Duodenal mucosa (tissue), 2 donors: ENCODE measurements at regions not wholly inside any gene's neighbourhood (a gene's known extent, or its start where the extent isn't known, plus 50 kb on each side); places are given as distances from the start of the nearest gene placed in this dataset.

Source experiments
- H3K27ac ChIP-seq: one replicate; pipeline ENCODE4 v1.7.0; 2013; ENCODE audit warnings: low read depth, low read length
- H3K27me3 ChIP-seq, 2 donors: one replicate each; pipeline ENCODE4 v1.7.0; 2013; ENCODE audit warnings: low read length in 2 of 2, control low read depth in 1 of 2; ENCODE audit not compliant: insufficient read depth in 2 of 2, control insufficient read depth in 1 of 2
- H3K36me3 ChIP-seq, 2 donors: one replicate each; pipeline ENCODE4 v1.7.0; 2013; ENCODE audit warnings: low read length in 2 of 2, control low read depth in 1 of 2; ENCODE audit not compliant: insufficient read depth in 2 of 2, control insufficient read depth in 1 of 2
- H3K4me1 ChIP-seq, 2 donors: one replicate each; pipeline ENCODE4 v1.7.0; 2013; ENCODE audit warnings: low read length in 2 of 2, control low read depth in 1 of 2; ENCODE audit not compliant: insufficient read depth in 2 of 2, control insufficient read depth in 1 of 2
- H3K4me3 ChIP-seq, 2 donors: one replicate each; pipeline ENCODE4 v1.7.0; 2013; ENCODE audit warnings: low read length in 2 of 2, low read depth in 1 of 2
- H3K9ac ChIP-seq, 2 donors: one replicate each; pipeline ENCODE4 v1.7.0; 2013; ENCODE audit warnings: low read length in 2 of 2, low read depth in 1 of 2
- H3K9me3 ChIP-seq, 2 donors: one replicate each; pipeline ENCODE4 v1.7.0; 2013; ENCODE audit warnings: low read length in 2 of 2, control low read depth in 1 of 2; ENCODE audit not compliant: control insufficient read depth in 1 of 2

DNA sequence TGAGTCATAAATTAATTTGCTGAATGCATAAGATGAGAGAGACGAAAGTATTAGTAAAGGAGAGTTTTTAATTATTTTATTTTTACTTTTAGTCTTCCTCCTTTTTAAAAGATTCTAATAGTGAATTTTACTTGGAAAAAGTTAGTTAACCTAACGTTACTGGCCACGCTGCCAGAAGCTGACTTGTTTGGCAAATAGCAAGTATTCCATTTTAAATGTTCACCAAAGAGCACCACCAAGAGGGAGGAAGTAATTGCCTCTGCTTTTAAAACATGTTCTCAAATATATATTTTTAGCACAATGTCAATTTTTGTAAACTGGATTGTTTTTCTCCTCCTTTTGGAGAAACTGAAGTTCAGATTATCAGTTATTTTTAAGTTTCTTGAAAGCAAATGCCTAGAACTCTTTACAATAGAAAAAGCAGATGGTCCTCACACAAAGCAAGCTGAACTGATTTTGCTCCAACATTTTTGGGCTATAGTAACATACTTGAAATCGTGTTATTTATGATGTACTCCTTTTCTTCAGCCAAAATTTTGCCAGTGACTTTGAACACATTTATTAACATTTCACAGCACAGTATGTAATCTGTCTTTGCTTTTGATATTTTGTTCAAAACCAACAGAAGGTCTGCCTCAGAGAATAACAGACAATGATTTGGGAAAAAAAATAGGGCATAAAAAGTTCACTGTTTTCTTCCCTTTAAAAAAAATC lies 1311.0 kb upstream of the FAM98A start:
- Histone ChIP-seq H3K4me1 (no peaks in the 10 kb centered on the region), H3K9ac (no peak overlapping the region)

DNA sequence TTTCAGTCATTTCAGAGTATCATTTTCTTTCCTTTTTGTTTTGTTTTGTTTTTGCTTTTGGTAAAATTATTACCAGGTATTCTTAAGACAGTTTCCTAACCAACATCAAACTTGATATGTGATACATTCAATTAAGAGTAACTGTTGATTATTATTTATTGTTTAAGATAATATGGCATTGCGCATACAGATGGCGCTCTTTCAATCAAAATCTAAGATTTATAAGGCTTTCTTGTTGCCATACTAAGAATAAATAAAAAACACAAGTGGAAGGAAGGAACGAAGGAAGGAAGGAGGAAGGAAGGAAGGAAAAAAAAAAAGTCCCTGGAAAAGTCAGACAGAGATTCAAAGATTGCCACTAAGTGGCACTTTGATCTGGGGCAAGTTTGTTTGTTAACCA lies 1308.7 kb upstream of the FAM98A start:
- no peaks in the 10 kb centered on the region for H3K9me3 ChIP-seq
- no peak overlapping the region for H3K9ac ChIP-seq
- no peaks in the 10 kb centered on the region for H3K4me1 ChIP-seq
- no peaks in the 10 kb centered on the region for H3K27me3 ChIP-seq
- no peak overlapping the region for H3K4me3 ChIP-seq
- no peak overlapping the region for H3K27ac ChIP-seq
- no peaks in the 10 kb centered on the region for H3K36me3 ChIP-seq

More for the DNA sequence above, 1311.0 kb upstream of the FAM98A start:
- Histone ChIP-seq H3K27ac (no peak overlapping the region), H3K4me3 (no peak overlapping the region), H3K9me3 (no peaks in the 10 kb centered on the region), H3K36me3 (no peaks in the 10 kb centered on the region), H3K27me3 (no peaks in the 10 kb centered on the region)

DNA sequence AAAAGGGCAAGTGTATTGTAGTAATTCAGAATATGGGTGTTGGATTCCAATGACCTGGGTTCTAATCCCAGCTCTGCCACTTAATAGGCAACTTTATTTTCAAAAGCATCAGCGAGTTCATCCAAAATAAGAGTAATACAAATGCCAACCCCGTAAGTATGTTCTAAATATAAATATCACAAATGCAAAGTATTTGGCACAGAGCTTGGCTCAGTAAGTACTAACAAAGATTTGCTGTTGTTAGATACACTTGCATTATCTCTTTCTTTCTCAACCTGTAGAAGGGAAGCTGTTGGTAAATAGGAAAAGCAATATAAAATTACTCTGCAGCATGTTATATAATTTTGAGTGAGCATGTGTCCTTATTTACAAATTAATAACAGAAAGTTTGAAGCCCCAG lies 1302.6 kb upstream of the FAM98A start:
- H3K4me1 ChIP-seq = no peaks in the 10 kb centered on the region
- H3K27me3 ChIP-seq = no peaks in the 10 kb centered on the region
- H3K36me3 ChIP-seq = no peaks in the 10 kb centered on the region
- H3K4me3 ChIP-seq = no peak overlapping the region
- H3K27ac ChIP-seq = no peak overlapping the region
- H3K9me3 ChIP-seq = no peaks in the 10 kb centered on the region
- no peak overlapping the region for H3K9ac ChIP-seq

DNA sequence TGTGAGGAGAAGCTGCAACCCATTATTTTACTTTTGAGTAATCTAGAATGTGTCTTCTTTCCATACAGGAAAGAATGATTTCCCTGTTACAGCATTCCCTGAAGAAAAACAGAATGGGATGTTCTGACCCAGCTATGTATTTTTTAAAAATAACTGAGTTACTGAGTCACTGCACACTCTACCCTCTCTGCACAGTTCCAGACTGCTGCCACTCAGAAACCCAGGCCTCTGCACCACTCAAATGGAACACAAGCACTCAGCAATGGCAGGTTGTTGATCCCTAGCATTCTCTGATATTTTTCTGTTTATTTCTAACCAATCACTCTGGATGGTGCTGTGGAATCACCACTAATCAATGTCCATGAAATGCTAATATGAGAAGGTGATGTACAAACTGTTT lies 1300.0 kb upstream of the FAM98A start:
- H3K27me3 ChIP-seq = no peaks in the 10 kb centered on the region
- H3K9me3 ChIP-seq = no peaks in the 10 kb centered on the region
- no peak overlapping the region for H3K9ac ChIP-seq
- H3K36me3 ChIP-seq = no peaks in the 10 kb centered on the region
- no peaks in the 10 kb centered on the region for H3K4me1 ChIP-seq
- no peak overlapping the region for H3K27ac ChIP-seq
- no peak overlapping the region for H3K4me3 ChIP-seq

DNA sequence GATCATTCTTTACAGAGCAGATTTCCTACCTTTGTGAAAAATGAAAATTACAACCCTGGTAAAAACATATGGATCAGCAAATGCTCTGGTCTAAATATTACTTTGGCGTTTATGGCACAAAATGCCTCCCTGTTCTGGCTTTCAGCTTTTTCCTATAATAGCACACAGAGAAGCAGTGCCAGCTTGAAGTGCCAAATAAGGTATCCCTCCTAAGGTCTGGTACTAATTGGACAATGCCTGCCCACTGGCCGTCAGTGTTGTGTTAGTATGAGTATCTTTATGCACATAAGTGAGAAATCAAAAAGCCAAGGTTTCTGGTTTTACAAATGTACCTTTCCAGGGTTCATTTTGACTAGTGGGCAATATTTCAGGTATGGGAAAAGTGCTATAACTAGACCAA lies 1293.7 kb upstream of the FAM98A start:
- no peak overlapping the region for H3K4me3 ChIP-seq
- no peak overlapping the region for H3K27ac ChIP-seq
- no peaks in the 10 kb centered on the region for H3K4me1 ChIP-seq
- no peaks in the 10 kb centered on the region for H3K27me3 ChIP-seq
- H3K9ac ChIP-seq = no peak overlapping the region
- H3K36me3 ChIP-seq = no peaks in the 10 kb centered on the region
- H3K9me3 ChIP-seq = peaks cover 7 to 11% of the 10 kb centered on the region in 2 donors

DNA sequence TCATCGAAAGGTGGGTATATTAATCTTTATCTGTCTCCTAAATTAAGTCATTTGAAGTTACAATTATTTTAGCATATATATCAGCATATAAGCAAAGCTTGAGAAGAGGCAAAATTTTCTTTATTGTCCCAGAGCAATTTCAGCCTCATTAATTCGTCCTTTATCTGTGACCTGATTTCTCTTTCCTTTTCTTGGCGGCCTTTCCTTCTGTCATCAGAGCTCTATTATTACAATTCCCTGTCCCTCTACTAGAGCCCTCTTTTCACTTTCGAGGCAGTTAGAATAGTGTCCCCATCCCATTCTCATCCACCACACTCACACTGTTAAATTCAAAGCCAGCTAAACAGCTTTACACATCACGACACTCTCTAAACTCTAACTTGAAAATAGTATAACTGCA lies 1293.2 kb upstream of the FAM98A start:
- Histone ChIP-seq H3K4me3 (no peak overlapping the region), H3K36me3 (no peaks in the 10 kb centered on the region), H3K27ac (no peak overlapping the region), H3K27me3 (no peaks in the 10 kb centered on the region), H3K4me1 (no peaks in the 10 kb centered on the region), H3K9ac (no peak overlapping the region), H3K9me3 (peaks cover 8 to 12% of the 10 kb centered on the region in 2 donors)

DNA sequence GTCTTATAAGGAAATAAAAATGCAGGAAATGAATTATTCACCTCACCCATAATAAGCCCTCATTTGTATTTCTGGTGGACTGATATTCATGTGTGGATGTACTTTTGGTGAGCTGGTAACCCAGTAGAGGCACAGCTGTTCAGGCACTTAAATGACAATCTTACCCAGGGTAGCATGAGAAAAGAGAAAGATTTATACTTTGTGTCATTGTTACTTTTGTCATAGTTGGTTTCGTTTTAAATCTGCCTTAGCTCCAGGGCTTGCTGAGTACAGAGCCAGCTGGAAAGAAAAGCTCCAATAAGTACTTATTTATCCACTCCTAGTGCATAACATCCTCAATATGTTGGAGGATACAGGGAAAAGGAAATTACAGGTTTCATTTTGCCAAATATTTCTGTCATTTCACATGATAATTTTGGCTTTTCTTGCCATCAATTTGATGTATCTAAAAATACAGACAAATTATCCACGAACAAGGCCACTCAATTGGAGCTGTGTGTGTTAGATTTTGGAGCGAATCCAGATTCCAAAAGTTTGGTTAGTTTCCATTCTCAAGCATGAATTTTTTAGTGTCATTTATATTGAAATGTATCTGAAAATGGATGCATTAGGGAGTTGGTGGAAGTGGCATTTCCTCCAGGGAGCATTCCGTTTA lies 1276.1 kb upstream of the FAM98A start:
- Histone ChIP-seq H3K27me3 (no peaks in the 10 kb centered on the region), H3K27ac (no peak overlapping the region), H3K9me3 (no peaks in the 10 kb centered on the region), H3K36me3 (no peaks in the 10 kb centered on the region), H3K4me3 (no peak overlapping the region), H3K9ac (no peak overlapping the region), H3K4me1 (no peaks in the 10 kb centered on the region)

DNA sequence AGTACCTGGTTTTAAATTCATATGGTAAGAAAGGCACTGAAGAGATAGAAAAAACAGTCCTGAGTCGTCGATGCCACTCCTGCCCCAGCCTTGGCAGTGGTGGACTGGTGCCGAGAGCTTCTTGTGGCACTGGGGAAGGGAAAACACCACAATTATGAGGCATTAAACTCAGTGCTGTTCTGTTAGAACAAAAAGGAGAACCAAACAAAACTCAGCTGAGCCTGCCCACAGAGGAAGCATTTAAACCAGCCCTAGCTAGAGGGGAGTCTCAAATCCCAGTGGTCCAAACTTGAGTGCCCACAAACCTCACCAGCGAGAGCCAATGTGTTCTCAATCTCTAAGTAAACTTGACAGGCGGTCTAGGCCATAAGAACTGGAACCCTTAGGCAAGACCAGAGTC lies 1254.5 kb upstream of the FAM98A start:
- no peak overlapping the region for H3K4me3 ChIP-seq

DNA sequence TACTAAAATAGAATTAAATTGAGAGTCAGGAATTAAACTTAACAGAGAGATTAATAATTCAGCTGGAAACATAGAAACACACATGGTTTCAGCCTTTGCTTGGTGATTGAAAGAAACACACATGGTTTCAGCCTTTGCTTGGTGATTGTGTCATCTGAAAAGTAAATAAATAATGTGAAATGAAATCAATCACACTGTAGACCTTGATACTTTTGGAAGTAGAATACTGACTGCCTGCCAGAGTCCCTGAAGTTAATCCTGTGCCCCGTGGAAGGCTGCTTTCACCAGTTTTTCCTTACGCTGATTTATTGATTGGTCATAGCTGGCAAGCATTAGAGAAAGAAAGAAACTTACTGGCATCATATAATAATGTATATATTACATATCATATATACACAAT lies 1252.7 kb upstream of the FAM98A start:
- Histone ChIP-seq H3K27ac (no peak overlapping the region), H3K9me3 (peaks cover 22 to 23% of the 10 kb centered on the region in 2 donors)

More for the DNA sequence above, 1254.5 kb upstream of the FAM98A start:
- no peaks in the 10 kb centered on the region for H3K36me3 ChIP-seq
- H3K27me3 ChIP-seq = no peaks in the 10 kb centered on the region
- no peak overlapping the region for H3K9ac ChIP-seq
- peaks cover 21 to 22% of the 10 kb centered on the region in 2 donors for H3K9me3 ChIP-seq
- no peak overlapping the region for H3K27ac ChIP-seq
- no peaks in the 10 kb centered on the region for H3K4me1 ChIP-seq

DNA sequence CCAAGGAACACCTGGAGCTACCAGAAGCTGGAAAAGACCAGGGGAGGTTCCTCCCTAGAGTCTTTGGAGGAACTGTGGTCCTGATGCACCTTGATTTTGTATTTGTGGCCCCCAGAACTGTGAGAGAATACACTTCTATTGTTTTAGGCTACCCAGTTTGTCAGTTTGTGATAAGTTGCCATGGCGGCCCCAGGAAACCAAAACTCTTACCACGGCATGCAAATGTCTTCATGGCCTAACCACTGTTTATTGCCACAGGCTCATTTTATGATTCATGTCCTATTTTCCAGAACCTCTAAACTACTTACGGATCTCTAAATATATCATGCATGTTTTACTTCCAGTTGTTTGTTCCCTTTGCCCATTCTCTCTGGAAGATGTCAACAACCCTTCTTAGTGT lies 1250.7 kb upstream of the FAM98A start:
- H3K27me3 ChIP-seq = no peaks in the 10 kb centered on the region
- H3K4me1 ChIP-seq = no peaks in the 10 kb centered on the region
- H3K4me3 ChIP-seq = no peak overlapping the region
- no peaks in the 10 kb centered on the region for H3K36me3 ChIP-seq
- H3K9ac ChIP-seq = no peak overlapping the region
- H3K9me3 ChIP-seq = peaks cover 14 to 17% of the 10 kb centered on the region in 2 donors
- H3K27ac ChIP-seq = no peak overlapping the region

More for the DNA sequence above, 1252.7 kb upstream of the FAM98A start:
- H3K36me3 ChIP-seq = no peaks in the 10 kb centered on the region
- no peak overlapping the region for H3K9ac ChIP-seq
- H3K4me3 ChIP-seq = no peak overlapping the region
- H3K4me1 ChIP-seq = no peaks in the 10 kb centered on the region
- no peaks in the 10 kb centered on the region for H3K27me3 ChIP-seq
